ENCODE measurements at regions not wholly inside any gene's neighbourhood (a gene's known extent, or its start where the extent isn't known, plus 50 kb on each side); places are given as distances from the start of the nearest gene placed in this dataset.
A peak's percentile ranks its signal among the peaks of the same experiment; 100 is the strongest.
"Not testable (repeated sequence)": the region's sequence is repeated elsewhere in the genome, so short reads cannot be mapped to it uniquely, and the experiment has no call there.

DNA sequence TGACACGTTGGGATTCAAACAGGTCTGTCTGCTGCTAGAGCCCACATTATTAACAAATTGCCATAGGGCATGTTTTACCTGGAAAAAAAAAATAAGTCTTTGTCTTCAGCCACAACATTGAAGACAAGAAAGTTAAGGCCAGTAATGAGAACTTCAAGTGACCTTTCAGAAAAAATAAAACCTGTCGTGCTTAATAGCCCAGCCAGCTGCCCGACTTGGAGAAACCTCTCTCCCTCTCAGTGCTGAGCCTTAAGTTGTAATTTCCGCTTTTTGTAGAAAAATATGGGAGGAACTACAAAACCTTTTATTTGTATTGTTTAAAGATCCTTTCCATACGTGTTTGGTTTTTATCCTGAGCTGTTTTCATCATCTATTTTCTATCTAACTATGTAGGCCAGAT is 454.3 kb upstream of the SLITRK6 start:
- CTCF ChIA-PET; DNase-seq (ENCODE audit: extremely low spot score); POLR2A ChIA-PET: not testable (repeated sequence)

DNA sequence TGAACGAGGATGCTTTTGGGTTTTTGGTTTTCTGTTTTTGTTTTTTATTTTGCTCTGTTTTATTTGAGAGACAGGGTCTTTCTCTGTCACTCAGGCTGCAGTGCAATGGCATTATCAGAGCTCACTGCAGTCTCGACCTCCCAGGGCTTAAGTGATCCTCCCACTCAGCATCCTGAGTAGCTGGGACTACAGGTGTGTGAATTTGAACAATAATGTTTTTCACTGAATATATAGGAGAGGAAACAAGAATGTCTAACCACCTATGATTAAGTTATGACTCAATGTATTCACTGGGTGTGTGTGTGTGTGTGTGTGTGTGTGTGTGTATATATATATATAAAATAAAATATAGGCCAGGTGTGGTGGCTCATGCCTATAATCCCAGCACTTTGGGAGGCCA is 456.6 kb upstream of the SLITRK6 start:
- POLR2A ChIA-PET; DNase-seq (ENCODE audit: extremely low spot score); CTCF ChIA-PET: not testable (repeated sequence)

DNA sequence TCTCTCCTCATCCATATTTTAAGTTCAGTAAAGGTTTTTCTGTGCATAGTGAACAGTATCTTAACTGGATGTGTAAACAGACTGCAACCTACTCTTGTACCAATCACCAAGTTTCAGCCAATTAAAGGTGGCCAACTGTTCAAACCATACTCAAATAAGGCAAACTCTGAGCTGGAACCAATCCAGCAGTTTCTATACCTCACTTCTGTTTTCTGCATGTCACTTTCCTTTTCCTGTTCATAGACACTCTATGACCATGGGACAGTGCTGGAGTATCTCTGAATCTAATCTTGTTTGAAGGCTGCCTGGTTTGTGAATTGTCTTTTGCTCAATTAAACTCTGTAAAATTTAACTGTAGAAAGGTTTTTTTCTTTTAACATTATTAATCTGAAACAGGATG is 470.3 kb upstream of the SLITRK6 start:
- ChIA-PET POLR2A (no interaction called here), CTCF (no interaction called here)
- DNase-seq (ENCODE audit: extremely low spot score) = no peak

DNA sequence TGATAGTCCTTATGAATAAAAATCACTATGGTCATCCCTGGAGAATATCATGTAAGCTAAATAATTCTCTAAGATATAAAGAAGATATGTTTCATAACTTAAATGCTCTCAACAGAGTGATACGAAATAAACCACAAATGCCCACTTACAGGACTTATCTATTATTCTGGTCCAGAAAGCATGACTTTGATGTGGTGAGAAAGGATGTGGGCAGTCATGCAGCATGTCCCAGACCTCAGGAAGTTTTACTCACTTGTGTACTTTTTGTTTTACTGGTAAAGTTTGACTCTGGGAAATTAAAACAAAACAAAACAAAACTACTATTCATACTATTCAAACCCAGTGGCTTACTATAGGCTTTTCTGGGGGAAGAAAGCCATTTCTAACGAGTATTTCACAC is 483.2 kb upstream of the SLITRK6 start:
- ChIA-PET CTCF (no interaction called here), POLR2A (no interaction called here)
- no peak for DNase-seq (ENCODE audit: extremely low spot score)
- TF ChIP-seq ZNF384 (IDR thresholded peaks at IDR 0.05) = no peak
- no peak for TF ChIP-seq LEF1 (IDR thresholded peaks at IDR 0.05; ENCODE audit: borderline replicate concordance)

More for the DNA sequence above, 470.3 kb upstream of the SLITRK6 start:
- TF ChIP-seq CTBP1 (IDR thresholded peaks at IDR 0.05; ENCODE audit: borderline replicate concordance) = no peak
- no peak for TF ChIP-seq FOXA1 (IDR thresholded peaks at IDR 0.05)
- no peak for TF ChIP-seq ELF4 (IDR thresholded peaks at IDR 0.05)
- no peak for TF ChIP-seq L3MBTL2 (conservative IDR thresholded peaks at IDR 0.05)
- no peak for TF ChIP-seq SP1 (IDR thresholded peaks at IDR 0.05)
- no peak for TF ChIP-seq HDGF (IDR thresholded peaks at IDR 0.05; ENCODE audit: borderline replicate concordance)
- no peak for TF ChIP-seq ARNT (IDR thresholded peaks at IDR 0.05)
- TF ChIP-seq BHLHE40 (IDR thresholded peaks at IDR 0.05; ENCODE audit: borderline replicate concordance) = no peak
- TF ChIP-seq FOXM1 (IDR thresholded peaks at IDR 0.05; ENCODE audit: borderline replicate concordance) = no peak
- no peak for TF ChIP-seq ZNF384 (IDR thresholded peaks at IDR 0.05)
- no peak for TF ChIP-seq TARDBP (IDR thresholded peaks at IDR 0.05)
- TF ChIP-seq, protein P1, sequence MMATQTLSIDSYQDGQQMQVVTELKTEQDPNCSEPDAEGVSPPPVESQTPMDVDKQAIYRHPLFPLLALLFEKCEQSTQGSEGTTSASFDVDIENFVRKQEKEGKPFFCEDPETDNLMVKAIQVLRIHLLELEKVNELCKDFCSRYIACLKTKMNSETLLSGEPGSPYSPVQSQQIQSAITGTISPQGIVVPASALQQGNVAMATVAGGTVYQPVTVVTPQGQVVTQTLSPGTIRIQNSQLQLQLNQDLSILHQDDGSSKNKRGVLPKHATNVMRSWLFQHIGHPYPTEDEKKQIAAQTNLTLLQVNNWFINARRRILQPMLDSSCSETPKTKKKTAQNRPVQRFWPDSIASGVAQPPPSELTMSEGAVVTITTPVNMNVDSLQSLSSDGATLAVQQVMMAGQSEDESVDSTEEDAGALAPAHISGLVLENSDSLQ (IDR thresholded peaks at IDR 0.05) = no peak

DNA sequence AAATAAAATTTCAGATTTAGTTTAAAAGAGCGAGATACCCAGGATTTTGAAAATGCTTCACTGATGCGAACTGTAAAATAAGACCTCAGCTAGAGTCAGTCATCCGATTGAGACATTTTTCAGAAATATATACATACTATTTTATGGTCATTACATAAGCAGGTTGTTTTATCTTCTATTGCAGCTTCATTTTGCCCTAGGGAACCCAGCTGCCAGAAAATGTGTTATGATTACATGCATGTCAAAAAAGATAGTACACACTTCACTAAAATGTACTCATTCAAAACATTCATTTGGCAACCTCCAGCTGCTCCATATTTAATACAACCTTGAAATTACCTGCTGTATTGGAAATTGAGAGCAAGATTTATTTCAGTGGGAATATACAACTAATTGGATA is 483.8 kb upstream of the SLITRK6 start:
- TF ChIP-seq, protein P1 (IDR thresholded peaks at IDR 0.05) = no peak
- TF ChIP-seq ELF4 (IDR thresholded peaks at IDR 0.05) = no peak
- no peak for TF ChIP-seq L3MBTL2 (conservative IDR thresholded peaks at IDR 0.05)
- TF ChIP-seq FOXA1 (IDR thresholded peaks at IDR 0.05) = no peak
- no peak for TF ChIP-seq NFRKB (IDR thresholded peaks at IDR 0.05)
- no peak for TF ChIP-seq LEF1 (IDR thresholded peaks at IDR 0.05; ENCODE audit: borderline replicate concordance)
- no peak for TF ChIP-seq ARNT (IDR thresholded peaks at IDR 0.05)
- TF ChIP-seq SUZ12 (IDR thresholded peaks at IDR 0.05) = no peak
- no peak for TF ChIP-seq CTBP1 (IDR thresholded peaks at IDR 0.05; ENCODE audit: borderline replicate concordance)
- TF ChIP-seq ZNF384 (IDR thresholded peaks at IDR 0.05) = no peak
- no peak for TF ChIP-seq FOXK2 (IDR thresholded peaks at IDR 0.05)
- no peak for TF ChIP-seq BHLHE40 (IDR thresholded peaks at IDR 0.05; ENCODE audit: borderline replicate concordance)
- no peak for TF ChIP-seq SP1 (IDR thresholded peaks at IDR 0.05)
- TF ChIP-seq FOXM1 (IDR thresholded peaks at IDR 0.05; ENCODE audit: borderline replicate concordance) = no peak
- TF ChIP-seq HDGF (IDR thresholded peaks at IDR 0.05; ENCODE audit: borderline replicate concordance) = no peak
- POLR2A ChIA-PET = no interaction called here
- DNase-seq (ENCODE audit: extremely low spot score) = no peak
- CTCF ChIA-PET = no interaction called here

DNA sequence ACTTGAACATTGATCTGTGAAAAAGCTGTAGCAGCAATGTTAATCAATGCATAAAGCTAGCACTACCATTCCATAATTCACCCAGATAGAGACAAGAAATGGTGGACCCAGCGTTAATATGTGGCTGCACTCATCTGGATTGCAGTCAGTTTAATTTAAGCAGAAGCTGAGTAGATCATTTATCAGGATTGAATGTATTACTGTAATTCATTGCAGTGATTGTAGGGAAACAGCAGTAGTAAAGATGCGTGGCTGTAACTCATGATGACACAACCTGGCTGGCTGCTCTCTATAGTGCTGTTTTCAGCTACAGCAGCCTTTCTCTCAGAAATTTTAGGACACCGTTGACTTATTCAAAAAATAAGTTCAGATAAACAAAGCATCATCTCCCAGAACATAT is 499.5 kb upstream of the SLITRK6 start:
- ChIA-PET CTCF (no interaction called here), POLR2A (no interaction called here)
- no peak for DNase-seq (ENCODE audit: extremely low spot score)
- TF ChIP-seq L3MBTL2 (conservative IDR thresholded peaks at IDR 0.05) (no peak), CTBP1 (IDR thresholded peaks at IDR 0.05; ENCODE audit: borderline replicate concordance) (no peak)
- TF ChIP-seq, protein P1 (IDR thresholded peaks at IDR 0.05) = peak; percentile 70

DNA sequence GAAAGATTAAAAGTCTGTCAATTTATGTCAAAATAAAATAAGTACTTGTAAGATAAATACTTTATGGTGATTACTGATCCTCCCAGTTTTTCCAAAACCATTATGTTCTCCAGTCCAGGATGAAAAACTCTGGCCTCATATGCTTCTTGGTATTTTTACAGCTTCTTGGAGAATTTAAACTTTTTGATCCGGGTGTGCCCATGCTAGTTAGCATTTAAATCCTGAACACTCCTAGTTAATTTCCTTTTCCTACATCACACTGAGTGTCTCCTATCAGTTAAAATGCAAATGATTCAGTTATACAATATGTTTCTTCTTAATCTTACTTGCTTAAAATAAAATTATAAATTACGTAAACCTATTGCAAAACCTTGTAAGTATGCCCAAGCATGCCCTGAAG is 499.9 kb upstream of the SLITRK6 start:
- CTCF ChIA-PET = no interaction called here
- no peak for DNase-seq (ENCODE audit: extremely low spot score)
- POLR2A ChIA-PET = no interaction called here
- TF ChIP-seq TARDBP (IDR thresholded peaks at IDR 0.05) (no peak), NFRKB (IDR thresholded peaks at IDR 0.05) (no peak), ZNF384 (IDR thresholded peaks at IDR 0.05) (no peak), ARNT (IDR thresholded peaks at IDR 0.05) (no peak), SUZ12 (IDR thresholded peaks at IDR 0.05) (no peak)

DNA sequence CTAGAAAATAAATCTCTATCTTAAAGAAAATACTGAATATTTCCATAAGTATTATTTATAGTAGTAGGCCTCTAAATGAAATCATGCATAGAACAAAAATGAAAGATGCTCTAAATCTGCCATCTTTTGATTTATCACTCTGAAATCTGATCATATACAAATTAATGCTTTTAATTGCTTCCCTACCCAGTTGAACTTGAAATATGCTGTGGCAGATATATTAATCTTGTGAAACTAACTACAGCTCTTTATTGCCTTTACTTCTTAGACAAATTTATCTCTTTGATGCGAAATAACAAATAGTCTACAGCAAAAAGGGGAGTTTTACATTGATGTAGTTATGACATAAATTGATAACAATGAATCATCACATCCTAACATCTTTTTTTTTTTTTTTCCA is 510.7 kb upstream of the SLITRK6 start:
- TF ChIP-seq ZNF384 (IDR thresholded peaks at IDR 0.05) = 0 out of 2 replicates have a peak, but pooled peaks have one; percentile 13
- no peak for TF ChIP-seq SUZ12 (IDR thresholded peaks at IDR 0.05)
- TF ChIP-seq, protein P1 (IDR thresholded peaks at IDR 0.05) = peak; percentile 63
- TF ChIP-seq CTBP1 (IDR thresholded peaks at IDR 0.05; ENCODE audit: borderline replicate concordance) = no peak
- no peak for TF ChIP-seq FOXA1 (IDR thresholded peaks at IDR 0.05)
- no peak for TF ChIP-seq ARNT (IDR thresholded peaks at IDR 0.05)
- POLR2A ChIA-PET = no interaction called here
- CTCF ChIA-PET = no interaction called here

More for the DNA sequence above, 510.7 kb upstream of the SLITRK6 start:
- no peak for DNase-seq (ENCODE audit: extremely low spot score)
